NCI-H128 (cell line): ENCODE measurements at regions not wholly inside any gene's neighbourhood (a gene's known extent, or its start where the extent isn't known, plus 50 kb on each side); places are given as distances from the start of the nearest gene placed in this dataset.
"Not testable (repeated sequence)": the region's sequence is repeated elsewhere in the genome, so short reads cannot be mapped to it uniquely, and the experiment has no call there.

ENCODE experiments used
- DNase-seq: peaks from one replicate; lab custom pipeline; 2025; ENCODE audit not compliant: unreplicated experiment; lab: John Stamatoyannopoulos, UW

DNA sequence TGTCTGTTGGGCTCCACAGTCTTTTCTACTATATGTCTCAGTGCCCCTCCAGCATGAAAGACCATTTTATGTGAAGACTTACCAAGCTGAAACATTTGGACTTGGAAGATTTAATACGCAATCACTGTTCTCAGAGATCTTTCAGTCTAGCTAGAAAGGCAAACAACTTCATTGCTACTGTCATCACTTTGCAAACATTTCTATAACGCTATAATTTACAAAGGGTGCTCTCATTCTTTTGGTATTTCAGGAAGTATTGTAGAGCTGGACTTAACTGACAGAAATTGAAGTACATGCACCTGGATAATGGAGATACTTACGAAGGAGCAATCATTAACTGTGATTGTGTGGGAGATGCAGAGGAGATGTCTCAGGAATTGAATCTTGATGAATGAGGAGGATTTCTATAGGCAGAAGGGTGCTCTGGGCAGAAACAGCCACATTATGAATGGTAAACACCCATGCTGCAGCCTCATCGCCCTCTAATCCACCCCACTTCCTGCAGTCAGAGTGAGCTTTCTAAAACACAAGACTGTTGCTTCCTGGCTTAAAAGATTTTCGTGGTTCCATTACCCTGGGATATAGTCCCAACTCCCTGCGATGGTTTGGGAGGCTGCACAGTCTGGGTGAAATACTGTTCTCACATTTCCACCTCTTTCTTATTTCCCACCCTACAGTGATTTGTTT lies 75.1 kb upstream of the GNG12 start:
- DNase-seq = no peak

GRCh38 chr1:67907467-67907866 lies 74.2 kb upstream of the GNG12 start:
- not testable (repeated sequence) for DNase-seq

DNA sequence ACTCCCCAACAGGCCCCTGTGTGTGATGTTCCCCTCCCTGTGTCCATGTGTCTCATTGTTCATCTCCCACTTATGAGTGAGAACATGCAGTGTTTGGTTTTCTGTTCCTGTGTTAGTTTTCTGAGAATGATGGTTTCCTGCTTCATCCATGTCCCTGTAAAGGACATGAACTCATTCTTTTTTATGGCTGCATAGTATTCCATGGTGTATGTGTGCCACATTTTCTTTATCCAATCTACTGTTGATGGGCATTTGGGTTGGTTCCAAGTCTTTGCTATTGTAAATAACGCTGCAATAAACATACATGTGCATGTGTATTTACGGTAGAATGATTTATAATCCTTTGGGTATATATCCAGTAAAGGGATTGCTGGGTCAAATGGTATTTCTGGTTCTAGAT lies 72.7 kb upstream of the GNG12 start:
- not testable (repeated sequence) for DNase-seq

GRCh38 chr1:67902546-67903223 lies 69.4 kb upstream of the GNG12 start:
- not testable (repeated sequence) for DNase-seq

DNA sequence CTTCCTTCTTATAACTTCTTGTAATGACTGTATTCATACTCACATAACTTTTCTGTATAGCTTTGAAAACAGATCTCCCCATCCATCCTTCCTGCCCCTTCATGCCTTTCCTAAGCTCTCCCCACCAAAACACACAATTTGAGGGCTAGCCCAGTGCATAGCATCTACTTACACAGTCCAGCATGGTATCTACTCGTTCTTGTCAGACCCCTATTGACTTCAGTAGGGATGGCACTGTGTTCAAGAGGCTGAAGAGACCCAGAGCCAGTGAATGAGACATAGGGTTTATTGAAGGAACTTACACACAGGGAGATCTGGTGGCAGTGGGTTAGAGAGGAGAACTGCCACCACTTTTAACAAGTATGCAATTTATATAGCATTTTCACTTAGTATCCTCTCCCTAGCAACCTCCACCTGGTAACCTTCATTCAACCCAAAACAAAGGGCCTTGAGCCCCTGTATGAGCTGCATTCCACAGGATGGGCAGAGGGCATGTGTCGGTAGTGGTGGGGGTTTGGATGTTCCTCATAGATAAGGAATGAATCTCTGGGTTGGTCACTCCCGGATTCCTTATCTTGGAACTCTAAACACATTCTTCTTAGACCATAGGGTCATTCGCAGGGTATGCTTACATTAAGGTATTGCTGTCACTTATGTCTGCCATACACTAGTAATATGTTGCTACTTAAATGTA lies 64.9 kb upstream of the GNG12 start:
- DNase-seq = no peak

GRCh38 chr1:67897270-67897949 lies 64.1 kb upstream of the GNG12 start:
- no peak for DNase-seq

DNA sequence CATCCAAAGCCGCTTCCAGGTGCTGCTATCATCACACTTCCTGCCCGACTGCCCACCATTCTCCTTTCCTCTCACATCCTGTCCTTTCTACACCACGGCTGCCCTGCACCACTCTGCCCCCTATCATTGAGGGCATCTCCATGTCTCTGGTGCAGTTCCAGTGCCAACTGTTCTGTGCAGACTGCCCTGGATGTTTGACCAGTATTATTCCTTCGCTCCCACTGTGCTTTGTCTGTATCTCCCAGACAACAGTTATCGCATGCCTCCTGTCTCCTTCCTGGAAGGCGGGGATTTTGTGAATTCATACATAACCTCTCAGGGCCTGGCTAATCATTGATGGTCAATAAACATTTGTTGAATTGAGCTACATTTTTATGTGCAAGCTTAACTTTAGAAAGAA lies 63.6 kb upstream of the GNG12 start:
- no peak for DNase-seq

GRCh38 chr1:67894981-67895735 lies 61.9 kb upstream of the GNG12 start:
- DNase-seq = no peak

GRCh38 chr1:67893126-67893495 lies 59.8 kb upstream of the GNG12 start:
- DNase-seq = no peak

GRCh38 chr1:67892476-67893125 lies 59.3 kb upstream of the GNG12 start:
- no peak for DNase-seq

- no peak for DNase-seq
These were observed 57.6 kb upstream of the GNG12 start for GRCh38 chr1:67890857-67891256.

DNA sequence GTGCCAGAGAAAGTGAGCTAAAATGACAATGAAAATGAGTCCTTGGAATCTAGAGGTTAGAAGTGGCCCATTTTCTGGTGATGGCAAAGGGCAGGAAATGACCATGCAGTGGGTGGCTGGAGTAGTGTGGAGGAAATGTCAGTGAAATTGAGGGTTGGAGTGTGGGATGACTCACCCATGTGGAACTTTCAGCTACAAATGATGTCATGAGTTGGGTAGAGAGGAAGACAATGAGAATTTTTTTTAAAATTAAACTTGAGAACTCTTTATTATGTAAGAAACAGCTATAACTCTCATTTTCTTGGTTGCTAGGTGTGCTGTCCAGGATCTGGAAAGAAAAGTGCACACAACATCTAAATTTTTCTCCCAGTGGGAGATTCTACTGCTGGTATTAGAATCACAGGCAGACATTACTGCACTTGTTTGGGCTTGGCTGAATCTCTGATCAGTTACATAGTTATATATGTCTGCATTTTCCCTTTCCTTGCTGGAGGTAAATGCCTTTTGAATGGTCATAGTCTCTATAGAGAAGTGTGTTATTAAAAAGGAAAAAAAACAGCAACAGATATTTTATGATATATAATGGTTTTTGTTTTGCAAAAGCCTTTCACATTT lies 56.8 kb upstream of the GNG12 start:
- DNase-seq = no peak

- no peak for DNase-seq
These were observed 56.2 kb upstream of the GNG12 start for GRCh38 chr1:67889466-67889865.

GRCh38 chr1:67888216-67889106 lies 55.2 kb upstream of the GNG12 start:
- no peak for DNase-seq

- no peak for DNase-seq
These were observed 53.9 kb upstream of the GNG12 start for GRCh38 chr1:67887146-67887545.

DNA sequence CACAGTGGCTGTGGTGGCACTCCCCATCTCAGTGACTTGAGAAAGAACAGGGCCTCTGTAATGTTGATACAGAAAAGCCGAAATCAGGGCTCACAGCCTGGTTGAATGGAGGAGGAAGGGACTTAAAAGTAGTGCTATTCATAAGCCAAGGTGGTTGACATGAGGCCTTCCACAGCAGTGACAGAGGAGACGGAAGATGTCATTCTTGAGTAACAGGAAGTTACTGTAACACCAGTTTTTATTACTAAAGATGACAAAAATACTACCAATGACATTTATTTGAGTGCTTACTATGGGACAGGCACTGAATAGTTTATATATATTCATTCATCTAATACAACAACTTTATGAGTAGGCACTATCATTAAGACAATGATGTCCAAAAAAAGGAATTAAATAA lies 52.8 kb upstream of the GNG12 start:
- no peak for DNase-seq

- DNase-seq = no peak
These were observed 49.8 kb upstream of the GNG12 start for GRCh38 chr1:67883069-67883468.
